DOHH2 (cell line): ENCODE measurements at regions not wholly inside any gene's neighbourhood (a gene's known extent, or its start where the extent isn't known, plus 50 kb on each side); places are given as distances from the start of the nearest gene placed in this dataset.

Experiments used
- EZH2phosphoT487 ChIP-seq: fragments of 200-600 bp; sonication (generic); IDR thresholded peaks from 2 replicates; pipeline ENCODE4 v1.6.1; 2017; ENCODE audit warnings: borderline replicate concordance, mild to moderate bottlenecking, antibody characterized with exemption, low read length, moderate library complexity, mixed read lengths
- TF ChIP-seq, protein P1 (sequence below): fragments of 200-600 bp; sonication (generic); IDR thresholded peaks from one replicate; pipeline ENCODE4 v1.5.1; 2014; ENCODE audit warnings: antibody characterized with exemption, mild to moderate bottlenecking, low read depth, low read length; ENCODE audit not compliant: poor library complexity, severe bottlenecking

DNA sequence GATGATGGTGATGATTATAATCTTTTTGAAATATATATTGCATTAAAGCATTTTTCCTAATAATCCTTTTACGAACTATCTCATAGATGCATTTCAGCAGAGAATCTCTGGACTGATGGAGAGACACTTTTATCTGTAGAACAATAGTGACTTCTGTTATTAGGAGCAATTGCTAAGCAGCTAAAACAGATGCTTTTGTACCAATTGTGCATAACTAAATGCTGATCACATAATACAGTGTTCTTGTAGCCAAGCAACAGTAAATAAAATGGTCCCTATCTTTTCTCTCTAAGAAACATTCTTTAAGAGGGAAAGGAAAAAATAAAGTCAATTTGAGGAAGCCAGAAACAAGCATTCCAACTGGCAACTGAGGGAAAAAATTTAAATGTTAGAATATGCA lies 405.8 kb upstream of the GOLIM4 start:
- TF ChIP-seq, protein P1, sequence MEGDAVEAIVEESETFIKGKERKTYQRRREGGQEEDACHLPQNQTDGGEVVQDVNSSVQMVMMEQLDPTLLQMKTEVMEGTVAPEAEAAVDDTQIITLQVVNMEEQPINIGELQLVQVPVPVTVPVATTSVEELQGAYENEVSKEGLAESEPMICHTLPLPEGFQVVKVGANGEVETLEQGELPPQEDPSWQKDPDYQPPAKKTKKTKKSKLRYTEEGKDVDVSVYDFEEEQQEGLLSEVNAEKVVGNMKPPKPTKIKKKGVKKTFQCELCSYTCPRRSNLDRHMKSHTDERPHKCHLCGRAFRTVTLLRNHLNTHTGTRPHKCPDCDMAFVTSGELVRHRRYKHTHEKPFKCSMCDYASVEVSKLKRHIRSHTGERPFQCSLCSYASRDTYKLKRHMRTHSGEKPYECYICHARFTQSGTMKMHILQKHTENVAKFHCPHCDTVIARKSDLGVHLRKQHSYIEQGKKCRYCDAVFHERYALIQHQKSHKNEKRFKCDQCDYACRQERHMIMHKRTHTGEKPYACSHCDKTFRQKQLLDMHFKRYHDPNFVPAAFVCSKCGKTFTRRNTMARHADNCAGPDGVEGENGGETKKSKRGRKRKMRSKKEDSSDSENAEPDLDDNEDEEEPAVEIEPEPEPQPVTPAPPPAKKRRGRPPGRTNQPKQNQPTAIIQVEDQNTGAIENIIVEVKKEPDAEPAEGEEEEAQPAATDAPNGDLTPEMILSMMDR, result no peak
- no peak for TF ChIP-seq EZH2phosphoT487
